ENCODE measurements at regions not wholly inside any gene's neighbourhood (a gene's known extent, or its start where the extent isn't known, plus 50 kb on each side); places are given as distances from the start of the nearest gene placed in this dataset.

DNA sequence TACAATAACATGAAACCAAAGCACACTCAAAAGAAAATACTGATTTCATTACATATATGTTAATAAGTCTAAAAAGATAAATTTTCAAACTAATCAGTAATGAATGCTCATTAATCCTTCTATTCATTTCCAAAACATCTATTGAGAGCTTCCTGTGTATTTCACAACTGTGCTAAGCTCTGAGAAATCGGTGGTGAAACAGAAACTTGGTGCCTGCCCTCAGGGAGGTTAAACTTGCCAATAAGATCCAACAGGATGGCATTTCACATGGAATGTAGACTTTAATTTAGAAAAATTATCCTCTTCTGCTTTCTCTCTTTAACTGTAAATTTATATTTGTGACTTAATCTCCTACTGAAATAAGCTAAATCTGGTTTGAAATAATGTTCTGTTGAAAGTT is 70.9 kb upstream of the SLC38A4 start:
- TF ChIP-seq SP1 (IDR thresholded peaks at IDR 0.05) (no peak), ARNT (IDR thresholded peaks at IDR 0.05) (no peak), PKNOX1 (IDR thresholded peaks at IDR 0.05) (no peak), HDGF (IDR thresholded peaks at IDR 0.05; ENCODE audit: borderline replicate concordance) (no peak), ELF4 (IDR thresholded peaks at IDR 0.05) (no peak), TARDBP (IDR thresholded peaks at IDR 0.05) (no peak)

Data from HEK293T (cell line).